Chondrocyte (in vitro differentiated cells): ENCODE measurements at regions not wholly inside any gene's neighbourhood (a gene's known extent, or its start where the extent isn't known, plus 50 kb on each side); places are given as distances from the start of the nearest gene placed in this dataset.

Experiments used
- DNase-seq: peaks from one replicate; pipeline ENCODE4 v3.0.0; 2021; ENCODE audit warnings: mixed read lengths, low spot score
- H3K27ac Mint-ChIP-seq: one replicate; pipeline ENCODE4 v1.8.0; 2021; ENCODE audit warnings: mild to moderate bottlenecking, moderate library complexity, mixed read lengths; ENCODE audit not compliant: unreplicated experiment
- H3K27me3 Mint-ChIP-seq: 2 replicates; pipeline ENCODE4 v1.8.0; 2021; ENCODE audit warnings: low read depth, mixed read lengths
- H3K36me3 Mint-ChIP-seq: 2 replicates; pipeline ENCODE4 v1.8.0; 2021; ENCODE audit warnings: low read depth, mixed read lengths
- H3K4me1 Mint-ChIP-seq: 2 replicates; pipeline ENCODE4 v1.8.0; 2021; ENCODE audit warnings: low read depth, mild to moderate bottlenecking, mixed read lengths
- H3K4me3 Mint-ChIP-seq: one replicate; pipeline ENCODE4 v1.8.0; 2021; ENCODE audit warnings: mild to moderate bottlenecking, moderate library complexity, mixed read lengths; ENCODE audit not compliant: unreplicated experiment
- H3K9me3 Mint-ChIP-seq: 2 replicates; pipeline ENCODE4 v1.8.0; 2021; ENCODE audit warnings: low read depth, mixed read lengths
- TF ChIP-seq, protein P1 (sequence below): fragments of 200-600 bp; sonication (generic); IDR thresholded peaks from 2 replicates; pipeline ENCODE4 v1.5.0; 2021; ENCODE audit warnings: antibody characterized with exemption, mild to moderate bottlenecking, moderate library complexity

DNA sequence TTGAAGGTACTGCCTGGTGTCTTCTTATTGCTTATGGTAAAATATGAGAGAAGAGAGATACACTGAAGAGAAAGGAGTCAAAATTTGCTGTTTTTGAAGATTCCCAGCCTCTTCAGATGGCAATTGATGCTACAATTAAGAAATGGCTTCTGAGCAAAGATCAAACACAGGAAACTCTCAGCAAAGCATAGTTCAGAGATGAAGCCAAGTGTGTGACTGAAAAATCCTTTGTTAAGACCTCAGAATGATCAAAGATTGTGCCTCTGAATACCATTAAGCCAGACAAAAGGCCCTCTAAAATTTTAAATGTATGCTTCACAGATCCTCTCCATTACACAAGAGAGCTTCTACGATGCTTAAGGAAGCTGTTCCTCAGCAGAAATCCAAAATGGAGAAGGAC, 216.3 kb downstream of the UXS1 start:
- H3K9me3 Mint-ChIP-seq = peaks cover 13% of the 10 kb centered on the region
- no peak overlapping the region for H3K4me3 Mint-ChIP-seq
- H3K4me1 Mint-ChIP-seq = peaks cover 8% of the 10 kb centered on the region
- H3K36me3 Mint-ChIP-seq = peaks cover 3% of the 10 kb centered on the region
- peaks cover 10% of the 10 kb centered on the region for H3K27me3 Mint-ChIP-seq
- no peak for DNase-seq
- TF ChIP-seq, protein P1, sequence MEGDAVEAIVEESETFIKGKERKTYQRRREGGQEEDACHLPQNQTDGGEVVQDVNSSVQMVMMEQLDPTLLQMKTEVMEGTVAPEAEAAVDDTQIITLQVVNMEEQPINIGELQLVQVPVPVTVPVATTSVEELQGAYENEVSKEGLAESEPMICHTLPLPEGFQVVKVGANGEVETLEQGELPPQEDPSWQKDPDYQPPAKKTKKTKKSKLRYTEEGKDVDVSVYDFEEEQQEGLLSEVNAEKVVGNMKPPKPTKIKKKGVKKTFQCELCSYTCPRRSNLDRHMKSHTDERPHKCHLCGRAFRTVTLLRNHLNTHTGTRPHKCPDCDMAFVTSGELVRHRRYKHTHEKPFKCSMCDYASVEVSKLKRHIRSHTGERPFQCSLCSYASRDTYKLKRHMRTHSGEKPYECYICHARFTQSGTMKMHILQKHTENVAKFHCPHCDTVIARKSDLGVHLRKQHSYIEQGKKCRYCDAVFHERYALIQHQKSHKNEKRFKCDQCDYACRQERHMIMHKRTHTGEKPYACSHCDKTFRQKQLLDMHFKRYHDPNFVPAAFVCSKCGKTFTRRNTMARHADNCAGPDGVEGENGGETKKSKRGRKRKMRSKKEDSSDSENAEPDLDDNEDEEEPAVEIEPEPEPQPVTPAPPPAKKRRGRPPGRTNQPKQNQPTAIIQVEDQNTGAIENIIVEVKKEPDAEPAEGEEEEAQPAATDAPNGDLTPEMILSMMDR = no peak
- peak overlapping the region; percentile 64 for H3K27ac Mint-ChIP-seq

DNA sequence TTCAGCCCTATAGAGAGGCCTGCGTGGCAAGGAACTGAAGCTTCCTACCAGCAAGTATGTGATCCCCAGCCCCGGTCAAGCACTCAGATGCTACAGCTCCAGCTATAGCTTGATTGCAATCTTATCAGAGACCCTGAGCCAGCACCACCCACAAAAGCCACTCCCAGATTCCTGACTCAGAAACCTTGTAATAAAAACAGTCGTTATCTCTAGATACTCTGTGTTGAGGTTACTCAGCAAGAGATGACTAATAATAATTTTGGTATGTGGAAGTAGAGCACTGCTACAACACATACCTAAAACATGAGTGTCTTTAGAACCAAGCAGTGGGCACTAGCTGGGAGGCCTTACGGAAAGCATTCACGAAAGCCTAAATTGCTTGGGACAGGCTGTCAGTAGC, 216.9 kb downstream of the UXS1 start:
- Mint-ChIP-seq H3K4me1 (peaks cover 8% of the 10 kb centered on the region), H3K27me3 (peaks cover 15% of the 10 kb centered on the region), H3K27ac (peak overlapping the region; percentile 64), H3K36me3 (peaks cover 5% of the 10 kb centered on the region), H3K4me3 (no peak overlapping the region), H3K9me3 (peaks cover 13% of the 10 kb centered on the region)
- TF ChIP-seq, protein P1 = no peak
- DNase-seq = no peak

DNA sequence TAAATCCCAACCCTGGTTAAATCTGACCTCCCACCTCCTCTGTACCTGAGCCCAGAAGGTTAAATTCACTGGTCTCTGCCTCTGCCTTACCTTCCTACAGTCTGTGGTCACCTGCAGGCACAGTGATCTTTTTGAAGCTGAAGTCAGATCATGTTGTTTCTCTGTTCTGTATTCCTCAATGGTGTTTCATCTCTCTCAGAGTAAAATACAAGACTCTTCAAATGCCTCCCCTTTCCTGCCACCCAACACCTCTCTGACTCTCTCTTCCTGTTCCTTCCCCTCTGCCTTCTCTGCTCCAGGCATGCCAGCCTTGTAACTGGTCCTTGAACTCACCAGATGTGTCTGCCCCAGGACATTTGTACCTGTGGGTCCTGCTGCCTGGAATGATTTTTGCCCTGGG, 219.3 kb downstream of the UXS1 start:
- H3K36me3 Mint-ChIP-seq = peaks cover 5% of the 10 kb centered on the region
- H3K4me3 Mint-ChIP-seq = no peak overlapping the region
- no peak overlapping the region for H3K27ac Mint-ChIP-seq
- peaks cover 15% of the 10 kb centered on the region for H3K27me3 Mint-ChIP-seq
- TF ChIP-seq, protein P1 = no peak
- H3K9me3 Mint-ChIP-seq = peaks cover 13% of the 10 kb centered on the region
- H3K4me1 Mint-ChIP-seq = peaks cover 8% of the 10 kb centered on the region
- DNase-seq = no peak

DNA sequence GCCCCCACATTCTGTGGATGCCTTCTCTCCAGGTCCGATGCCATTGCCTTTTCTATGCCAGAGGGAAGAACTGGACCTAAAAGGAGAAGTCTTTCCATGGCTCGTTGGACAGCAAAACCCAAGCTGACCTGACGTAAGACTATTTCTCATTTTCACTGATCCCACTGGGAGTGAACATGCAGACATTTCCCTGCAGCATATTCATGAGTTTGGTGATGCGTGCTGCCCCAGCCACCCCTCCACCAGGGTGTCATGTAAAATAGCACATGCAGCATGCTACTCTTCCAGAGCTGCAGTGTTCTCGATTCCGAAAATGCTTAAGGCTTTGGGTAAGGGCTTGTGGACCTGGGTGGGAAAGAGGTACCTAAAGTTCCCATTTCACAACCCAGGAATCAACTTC, 221.2 kb downstream of the UXS1 start:
- peaks cover 15% of the 10 kb centered on the region for H3K27me3 Mint-ChIP-seq
- H3K36me3 Mint-ChIP-seq = peaks cover 5% of the 10 kb centered on the region
- H3K4me1 Mint-ChIP-seq = peaks cover 8% of the 10 kb centered on the region
- H3K4me3 Mint-ChIP-seq = no peak overlapping the region
- TF ChIP-seq, protein P1 = no peak
- no peak overlapping the region for H3K27ac Mint-ChIP-seq
- H3K9me3 Mint-ChIP-seq = peaks cover 12% of the 10 kb centered on the region
- DNase-seq = no peak

DNA sequence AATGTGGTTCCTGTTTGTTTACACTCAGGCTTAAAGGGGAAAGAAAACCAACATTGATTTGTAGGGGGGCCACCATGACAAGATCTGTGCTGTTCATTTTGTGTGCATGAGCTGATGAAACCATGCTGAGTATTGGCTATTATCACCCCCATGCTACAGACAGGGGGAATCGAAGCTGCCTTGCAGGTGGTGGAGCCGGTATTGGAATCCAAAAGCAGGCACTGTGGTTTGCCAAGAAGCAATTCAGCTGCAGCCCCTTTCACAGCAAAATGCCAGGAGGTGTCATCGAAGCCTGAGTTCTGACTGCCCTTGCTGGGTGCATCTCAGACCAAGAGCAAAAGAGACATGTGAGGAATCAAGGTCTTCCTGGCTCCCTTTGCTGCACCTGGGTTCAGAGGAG, 221.9 kb downstream of the UXS1 start:
- Mint-ChIP-seq H3K27me3 (peaks cover 15% of the 10 kb centered on the region), H3K4me3 (no peak overlapping the region), H3K9me3 (peaks cover 7% of the 10 kb centered on the region), H3K27ac (no peak overlapping the region), H3K4me1 (peaks cover 3% of the 10 kb centered on the region), H3K36me3 (peaks cover 5% of the 10 kb centered on the region)
- TF ChIP-seq, protein P1 = no peak
- no peak for DNase-seq
